NCI-H1930 (cell line): ENCODE measurements at regions not wholly inside any gene's neighbourhood (a gene's known extent, or its start where the extent isn't known, plus 50 kb on each side); places are given as distances from the start of the nearest gene placed in this dataset.
A peak's percentile ranks its signal among the peaks of the same experiment; 100 is the strongest.
"Not testable (repeated sequence)": the region's sequence is repeated elsewhere in the genome, so short reads cannot be mapped to it uniquely, and the experiment has no call there.

Experiments used
- DNase-seq, 2 experiments: peaks; one replicate each; lab custom pipeline; 2025; lab: John Stamatoyannopoulos, UW

DNA sequence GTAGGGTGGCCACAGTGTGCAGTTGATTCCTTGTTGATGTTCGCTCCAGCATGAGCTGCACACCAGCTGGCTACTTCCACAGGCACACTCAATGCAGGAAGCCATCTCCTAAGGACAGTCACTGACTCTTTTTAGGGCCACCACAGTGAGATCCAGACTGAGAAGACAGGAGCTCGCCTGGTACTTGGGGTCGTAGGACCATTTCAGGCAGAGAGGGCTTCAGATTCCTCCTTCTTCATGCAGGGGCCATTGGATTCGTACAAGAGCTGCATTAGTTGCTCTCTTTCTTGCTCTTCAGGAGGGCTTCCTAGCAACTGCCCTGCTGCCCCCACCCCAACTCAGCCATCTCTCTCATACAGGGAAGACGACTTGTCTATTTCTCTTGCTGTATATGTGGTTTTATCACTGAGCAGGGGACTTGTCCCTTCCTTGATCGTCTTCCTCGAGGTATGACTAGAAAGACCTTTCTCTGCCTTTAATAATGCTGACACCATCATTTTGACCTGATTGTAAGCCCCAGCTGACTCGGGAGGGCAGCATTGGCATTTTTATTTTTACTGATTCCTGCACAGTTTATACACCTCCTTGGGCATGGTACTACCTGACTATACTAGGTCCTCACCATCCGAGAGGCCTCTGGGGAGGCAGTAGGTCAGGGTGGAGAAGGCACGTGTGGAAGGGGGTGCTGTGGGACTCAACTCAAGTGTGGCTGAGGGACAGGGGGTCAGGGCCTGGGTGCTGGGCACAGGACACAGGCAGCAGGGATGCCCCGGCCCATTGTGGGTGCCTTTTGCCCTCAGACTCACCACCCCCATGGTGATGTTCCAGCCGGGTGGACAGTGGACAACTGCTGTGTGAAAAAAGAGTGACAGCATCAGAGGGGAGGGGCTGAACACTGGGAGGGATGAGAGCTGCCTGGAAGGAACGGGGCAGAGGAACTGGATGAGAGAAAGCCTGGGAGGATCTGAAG is 136.7 kb upstream of the ZNF746 start:
- DNase-seq = no peak

DNA sequence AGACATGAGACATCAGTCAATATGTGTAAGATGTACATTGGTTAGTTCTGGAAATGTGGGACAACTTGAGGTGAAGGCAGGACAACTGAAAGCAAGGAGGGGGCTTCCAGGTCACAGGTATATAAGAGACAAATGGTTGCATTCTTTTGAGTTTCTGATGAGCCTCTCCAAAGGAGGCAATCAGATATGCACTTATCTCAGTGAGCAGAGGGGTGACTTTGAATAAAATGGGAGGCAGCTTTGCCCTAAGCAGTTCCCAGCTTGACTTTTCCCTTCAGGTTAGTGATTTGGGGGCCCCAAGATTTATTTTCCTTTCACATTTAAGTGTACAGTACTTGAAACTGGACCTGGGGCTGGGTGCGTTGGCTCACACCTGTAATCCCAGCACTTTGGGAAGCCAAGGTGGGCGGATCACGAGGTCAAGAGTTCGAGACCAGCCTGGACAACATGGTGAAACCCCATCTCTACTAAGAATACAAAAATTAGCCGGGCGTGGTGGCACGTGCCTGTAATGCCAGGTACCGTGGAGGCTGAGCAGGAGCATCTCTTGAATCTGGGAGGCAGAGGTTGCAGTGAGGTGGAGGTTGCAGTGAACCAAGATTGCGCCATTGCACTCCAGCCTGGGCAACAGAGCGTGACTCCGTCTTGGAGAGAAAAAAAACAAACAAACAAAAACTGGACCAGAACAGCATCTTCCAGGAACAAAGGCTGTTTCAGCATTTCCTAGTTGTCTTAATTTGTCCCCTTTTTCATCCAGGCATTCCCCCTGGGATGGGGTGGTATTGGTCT is 130.9 kb upstream of the ZNF746 start:
- not testable (repeated sequence) for DNase-seq

DNA sequence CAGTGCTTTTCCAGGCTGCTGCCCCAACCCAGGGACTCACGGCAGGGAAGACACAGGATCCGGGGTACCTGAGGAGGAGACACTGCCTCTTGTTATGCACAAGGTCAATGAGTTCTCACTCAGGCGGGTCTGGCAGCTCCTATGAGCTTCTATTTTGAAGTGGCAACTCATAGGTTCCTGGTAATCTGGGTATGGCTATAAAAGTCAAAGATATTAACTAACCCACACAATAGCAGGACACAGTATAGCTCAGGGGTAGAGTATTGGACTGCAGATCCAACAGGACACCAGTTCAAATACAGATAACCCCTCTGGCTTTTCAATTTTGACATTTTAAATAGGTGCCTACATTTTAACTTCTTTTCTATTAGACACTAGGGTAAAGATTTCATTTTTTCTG is 130.3 kb upstream of the ZNF746 start:
- no peak for DNase-seq

DNA sequence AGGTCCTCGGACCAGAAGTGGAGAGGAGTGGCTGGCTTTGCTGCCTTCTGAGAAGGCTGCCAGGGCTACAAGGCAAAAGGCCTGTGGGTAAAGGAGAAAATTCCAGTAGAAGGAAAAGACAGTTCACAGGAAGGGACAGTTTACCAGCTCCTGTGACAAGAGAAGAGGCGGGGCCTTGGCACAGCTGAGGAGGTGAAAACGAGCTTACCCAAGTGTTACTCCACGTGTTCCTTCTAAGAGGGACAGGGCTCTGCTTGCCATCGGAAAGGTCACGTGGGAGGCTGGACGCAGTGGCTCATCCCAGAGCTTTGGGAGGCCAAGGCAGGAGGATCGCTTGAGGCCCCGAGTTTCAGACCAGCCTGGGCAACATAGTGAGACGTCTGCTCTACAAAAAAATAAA is 129.4 kb upstream of the ZNF746 start:
- no peak for DNase-seq

DNA sequence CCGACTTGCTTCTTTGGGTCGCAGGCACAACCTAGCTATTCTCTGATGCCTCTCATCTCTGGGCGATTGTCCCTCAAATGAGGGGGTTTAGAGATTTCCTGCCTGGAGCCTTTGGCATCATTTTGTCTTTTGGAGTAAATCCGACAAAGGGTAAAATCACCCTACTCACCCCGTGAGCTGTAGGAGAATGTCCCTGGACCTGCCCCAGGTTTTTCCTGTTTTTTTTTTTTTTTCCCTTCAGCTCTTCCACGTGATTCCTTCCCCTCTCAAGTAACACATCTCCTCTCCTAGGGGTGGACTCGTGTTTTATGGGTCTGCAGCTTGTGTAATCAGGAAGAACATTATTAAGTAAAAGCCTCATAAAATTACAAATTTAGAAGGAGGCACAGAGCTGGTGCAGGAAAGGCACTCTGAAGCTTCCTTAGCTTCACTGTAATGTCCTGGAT is 128.4 kb upstream of the ZNF746 start:
- no peak for DNase-seq

DNA sequence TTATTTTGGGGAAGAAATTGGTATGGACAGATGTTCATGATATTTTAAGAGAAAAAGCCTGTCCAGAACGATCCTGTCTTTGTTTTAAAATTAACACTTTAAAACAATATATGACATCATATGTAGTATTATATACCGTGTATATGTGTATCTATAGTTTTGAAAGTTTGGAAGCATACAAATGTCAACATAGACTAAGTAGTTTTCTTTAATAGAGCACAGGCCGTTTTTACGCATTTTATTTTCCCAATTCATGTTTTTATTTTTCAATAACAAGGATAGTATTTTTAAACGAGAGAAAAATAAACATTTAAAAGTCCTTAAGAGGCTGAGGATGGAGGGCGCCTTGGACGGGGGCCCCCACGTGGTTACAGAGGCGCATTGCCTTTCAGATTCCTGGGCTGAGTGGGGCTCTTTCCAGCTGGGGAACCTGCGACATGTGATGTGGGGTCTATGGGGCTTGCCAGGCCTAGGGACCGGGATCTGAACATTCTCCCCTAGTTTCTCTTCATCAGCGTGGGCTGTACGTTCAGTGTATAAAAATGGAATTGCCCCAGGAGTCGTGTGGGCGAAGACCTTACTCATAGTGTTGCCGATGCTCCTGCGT is 127.8 kb upstream of the ZNF746 start:
- DNase-seq = peak in 1 of 2 experiments; percentile 32

DNA sequence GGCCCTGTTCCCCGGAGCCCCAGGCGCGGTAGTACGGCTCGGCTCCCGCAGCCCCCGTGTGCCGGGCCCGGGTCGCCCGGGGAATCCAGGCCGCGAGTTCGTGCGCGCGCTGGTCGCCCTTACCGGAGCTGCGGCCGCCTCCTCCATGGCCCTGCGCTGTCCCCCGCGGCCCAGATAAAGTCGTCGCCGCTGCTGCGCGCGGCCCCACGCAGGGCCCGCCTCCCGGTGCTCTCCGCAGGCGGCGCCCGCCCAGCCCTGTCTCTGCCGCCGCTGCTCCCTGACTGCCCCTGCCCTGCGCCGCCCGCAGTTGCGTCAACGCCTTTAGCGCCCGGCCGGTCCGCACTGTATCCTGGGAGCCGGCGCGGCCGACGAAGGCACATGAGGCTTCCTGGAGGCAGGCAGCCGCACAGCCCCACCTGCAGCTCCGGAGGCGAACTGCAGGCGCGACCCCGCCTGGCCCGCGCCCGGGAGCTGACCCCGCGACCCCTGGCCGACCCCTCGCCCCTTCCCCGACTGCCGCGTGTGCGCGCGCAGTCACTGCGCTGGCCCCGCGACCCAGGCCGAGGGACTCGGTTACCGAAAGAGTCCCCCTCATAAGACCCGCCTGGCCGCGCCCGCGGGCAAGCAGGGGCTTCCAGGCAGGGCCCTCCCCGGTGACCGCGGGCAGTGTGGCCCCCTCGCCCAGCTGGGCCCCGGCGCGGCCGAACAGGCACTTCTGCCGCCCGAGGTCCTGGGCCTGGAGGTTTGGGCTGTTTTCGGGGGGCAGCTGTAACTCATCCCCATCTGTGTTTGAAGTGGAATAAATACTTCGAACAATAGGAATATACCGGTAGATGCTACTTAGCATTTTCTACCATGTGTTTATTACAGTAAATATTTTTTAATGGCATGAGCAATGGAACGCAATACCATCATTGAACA is 127.1 kb upstream of the ZNF746 start:
- peak; percentile 87 to 92 for DNase-seq

DNA sequence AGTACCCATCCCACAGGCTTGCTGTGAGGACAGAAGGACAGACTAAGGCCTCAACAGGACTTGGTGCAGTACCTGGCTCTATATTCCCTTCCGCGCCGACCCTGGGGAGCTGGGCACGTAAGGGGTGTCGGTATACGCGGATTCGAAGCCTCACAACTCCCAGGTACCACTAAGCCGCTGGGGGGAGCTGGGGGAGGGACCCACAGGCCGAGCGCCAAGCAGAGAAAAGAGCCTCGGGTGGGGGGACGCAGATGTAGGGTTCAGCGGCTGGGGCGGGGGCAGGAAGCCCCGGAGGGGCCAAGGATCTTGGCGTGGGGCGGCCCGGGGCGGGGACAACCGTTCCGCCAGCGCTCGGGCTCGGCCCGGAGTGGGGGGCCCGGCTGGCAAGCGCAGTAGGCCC is 126.4 kb upstream of the ZNF746 start:
- peak in 1 of 2 experiments; percentile 14 for DNase-seq

DNA sequence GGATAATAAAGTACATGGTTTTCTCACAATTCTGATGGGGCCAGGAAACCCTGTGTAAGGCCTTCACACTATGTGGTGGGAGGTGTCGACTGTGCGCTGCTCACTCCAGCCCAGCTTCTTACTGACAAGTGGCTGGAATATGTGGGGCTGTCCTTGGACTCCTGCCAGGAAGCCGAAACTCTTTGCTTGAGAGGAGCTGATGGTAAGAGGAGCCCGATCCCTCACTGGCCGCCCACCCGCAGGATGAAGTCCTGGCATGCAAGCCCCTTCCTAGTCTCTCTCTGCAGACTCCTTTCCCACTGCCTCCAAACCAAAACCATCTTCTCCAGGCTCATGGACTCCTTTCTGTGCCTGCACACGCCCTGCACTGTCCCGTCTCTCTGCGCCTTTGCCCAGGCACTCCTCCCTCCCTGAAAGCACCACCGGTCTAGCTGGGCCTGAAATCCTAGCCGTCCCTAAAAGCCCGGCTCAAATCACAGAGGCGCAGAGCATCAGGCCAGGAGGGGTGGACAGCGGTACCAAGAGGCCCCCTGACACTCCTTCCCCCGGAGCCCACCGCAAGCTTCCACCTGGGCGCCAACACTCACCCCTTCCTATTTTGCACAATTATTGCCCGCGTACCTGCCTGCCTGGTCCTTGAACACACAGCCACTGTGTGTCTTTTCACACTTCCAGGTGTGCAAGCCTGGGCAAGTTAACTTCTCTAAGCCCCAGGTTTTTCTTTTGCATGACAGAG is 125.8 kb upstream of the ZNF746 start:
- DNase-seq = not testable (repeated sequence)

DNA sequence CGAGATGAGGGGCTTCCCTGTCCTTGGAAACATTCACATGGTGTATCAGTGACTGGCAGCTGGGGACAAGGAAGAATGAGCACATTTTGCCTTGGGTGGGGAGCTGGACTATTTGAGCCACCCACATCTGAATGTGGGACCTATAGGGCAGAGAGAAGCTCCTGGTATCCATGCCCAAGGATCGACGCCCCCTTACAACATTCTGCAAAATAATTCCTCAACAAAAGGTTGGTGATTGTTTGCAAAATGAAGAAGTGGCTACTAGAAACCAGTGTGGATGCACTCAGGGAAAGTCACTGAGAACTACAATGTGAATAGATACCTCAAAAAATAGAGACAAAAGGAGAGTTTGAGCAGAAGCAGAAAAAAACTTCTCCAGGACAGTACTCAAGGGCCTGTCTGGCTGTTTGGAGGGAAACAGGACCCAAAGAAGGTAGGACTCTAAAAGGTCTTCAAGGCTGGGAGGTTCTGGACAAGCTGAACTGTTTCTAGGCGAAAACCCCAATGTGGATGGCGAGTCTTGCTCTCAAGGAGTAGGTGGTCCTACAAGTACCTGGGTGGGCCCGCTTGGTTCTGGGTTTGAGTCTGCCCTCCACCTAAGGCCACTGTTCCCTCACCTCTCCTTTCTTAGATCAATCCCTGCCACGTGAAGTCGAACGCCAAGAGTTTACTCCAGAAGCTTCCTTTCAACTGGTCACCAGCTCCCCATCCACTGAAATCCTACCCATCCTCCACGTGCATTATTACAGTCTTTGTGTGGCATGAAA is 125.0 kb upstream of the ZNF746 start:
- no peak for DNase-seq

DNA sequence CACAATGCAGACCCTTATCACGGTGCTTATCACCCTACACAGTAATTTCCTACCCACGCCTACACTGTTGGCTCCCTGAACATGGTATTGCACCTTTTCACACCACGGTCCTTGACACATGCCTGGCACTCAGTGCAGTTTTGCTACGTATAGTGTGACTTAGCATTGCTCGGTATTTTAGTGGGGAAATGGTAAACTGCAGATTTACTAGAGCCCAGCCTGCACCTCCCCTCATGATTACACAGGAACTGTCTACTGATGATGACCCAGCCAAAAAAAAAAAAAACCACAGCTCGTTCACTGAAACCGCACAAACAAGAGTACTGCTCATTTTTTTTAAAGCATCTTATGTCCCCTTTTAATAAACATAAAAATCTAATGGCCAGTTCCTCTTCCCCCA is 124.2 kb upstream of the ZNF746 start:
- DNase-seq = no peak

DNA sequence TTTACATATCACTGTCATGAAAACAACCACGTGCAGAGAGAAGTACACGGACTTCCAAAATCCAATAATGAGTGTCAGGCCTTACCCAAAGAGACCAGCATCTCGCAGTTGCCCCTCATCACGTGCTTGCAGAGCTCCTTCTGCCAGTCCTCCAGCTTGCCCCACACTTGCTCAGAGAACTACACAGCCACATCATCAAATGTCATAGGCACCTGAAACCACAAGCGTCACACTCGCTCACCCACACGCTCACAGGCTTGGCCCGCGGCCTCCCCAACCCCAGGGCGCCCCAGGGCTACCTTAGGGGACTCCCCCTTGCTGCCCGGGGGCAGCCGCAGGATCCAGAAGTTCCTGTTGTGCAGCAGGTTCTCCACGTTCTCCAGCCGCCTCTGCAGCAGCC is 123.4 kb upstream of the ZNF746 start:
- DNase-seq = no peak

DNA sequence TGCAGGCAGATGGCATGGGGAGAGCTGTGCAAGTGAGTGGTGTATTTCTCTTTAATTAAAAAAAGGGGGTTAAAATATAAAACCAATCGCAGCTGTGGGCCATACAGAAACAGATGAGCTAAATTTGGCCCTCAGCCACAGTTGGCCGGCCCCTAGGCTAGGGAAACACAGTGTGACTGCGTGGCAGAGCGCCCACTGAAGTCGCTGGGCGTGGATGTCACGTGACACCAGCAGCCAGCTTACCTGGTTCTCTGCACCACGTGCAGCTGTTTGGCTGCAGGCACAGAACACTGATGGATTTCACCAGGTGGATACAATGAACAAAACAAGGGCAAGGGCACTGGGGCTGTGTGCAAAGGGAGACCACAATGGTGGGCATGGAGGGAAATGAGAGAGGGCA is 119.3 kb upstream of the ZNF746 start:
- no peak for DNase-seq

DNA sequence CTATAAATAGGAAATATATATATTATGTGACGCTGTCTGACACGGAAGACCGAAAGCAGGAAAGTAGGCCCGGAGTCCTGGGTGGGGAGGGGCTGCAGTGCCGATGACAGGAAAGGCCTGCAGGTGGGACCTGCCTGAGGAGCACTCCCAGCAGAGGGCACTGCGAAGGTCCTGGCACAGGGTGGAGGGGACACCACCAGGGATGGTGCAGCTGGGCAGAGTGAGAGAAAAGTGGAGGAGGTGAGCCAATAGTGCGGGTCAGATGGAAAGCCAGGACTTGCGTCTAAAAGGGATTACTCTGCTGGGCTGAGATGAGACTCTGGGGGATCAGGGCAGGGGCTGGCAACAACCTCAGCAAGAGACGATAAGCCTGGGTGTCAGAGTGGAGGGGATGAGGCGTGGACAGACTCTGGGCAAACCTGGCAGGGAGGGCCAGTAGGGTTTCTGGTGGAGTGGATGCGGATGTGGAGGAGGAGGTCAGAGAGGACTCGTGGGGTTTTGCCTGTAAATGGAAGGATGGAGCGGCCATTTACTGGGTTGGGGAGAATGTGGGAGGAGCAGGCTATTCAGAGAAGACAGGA is 118.2 kb upstream of the ZNF746 start:
- DNase-seq = no peak

DNA sequence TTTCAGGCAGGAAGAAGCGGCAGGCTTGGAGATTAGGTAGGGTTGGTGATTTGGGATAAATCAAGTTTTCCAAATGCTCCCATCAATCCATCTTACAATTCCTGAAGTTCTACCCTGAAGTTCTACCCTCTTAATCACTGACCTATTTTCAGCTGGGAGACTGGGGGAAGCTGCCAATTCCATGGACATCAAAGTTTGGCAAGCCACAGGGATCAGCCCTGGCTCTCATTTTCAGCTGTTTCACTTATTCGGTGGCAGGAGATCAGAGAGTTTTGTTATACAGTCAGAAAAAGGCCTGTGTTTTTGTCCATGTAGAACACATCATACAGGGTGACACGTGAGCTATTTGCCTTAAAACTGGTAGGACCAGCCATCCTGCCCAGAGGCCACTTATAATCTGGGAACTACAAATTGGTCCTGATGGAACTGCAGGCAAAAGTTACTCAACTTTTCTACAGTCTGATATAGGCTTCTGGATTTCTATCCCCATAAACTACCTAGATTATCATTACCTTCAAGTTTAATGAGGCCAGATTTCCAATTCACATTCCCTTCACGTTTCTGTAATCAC is 112.9 kb upstream of the ZNF746 start:
- no peak for DNase-seq

DNA sequence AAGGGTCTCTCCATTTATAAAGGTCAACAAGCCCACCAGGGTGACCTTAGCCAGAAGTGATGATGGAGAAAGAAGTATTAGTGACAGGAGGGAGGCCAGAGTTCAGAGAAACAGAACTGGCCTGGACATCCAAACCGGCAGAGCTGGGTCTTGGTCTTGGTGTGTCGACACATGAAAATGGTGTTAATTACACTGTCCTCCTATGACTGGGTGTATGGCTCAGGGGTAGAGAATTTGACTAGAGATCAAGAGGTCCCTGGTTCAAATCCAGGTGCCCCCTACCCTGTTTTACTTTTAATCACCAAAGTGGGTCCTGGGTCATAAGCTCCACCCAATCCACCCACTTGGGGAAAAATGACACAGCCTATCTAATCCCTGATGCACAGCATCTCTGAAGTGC is 110.6 kb upstream of the ZNF746 start:
- DNase-seq = no peak

DNA sequence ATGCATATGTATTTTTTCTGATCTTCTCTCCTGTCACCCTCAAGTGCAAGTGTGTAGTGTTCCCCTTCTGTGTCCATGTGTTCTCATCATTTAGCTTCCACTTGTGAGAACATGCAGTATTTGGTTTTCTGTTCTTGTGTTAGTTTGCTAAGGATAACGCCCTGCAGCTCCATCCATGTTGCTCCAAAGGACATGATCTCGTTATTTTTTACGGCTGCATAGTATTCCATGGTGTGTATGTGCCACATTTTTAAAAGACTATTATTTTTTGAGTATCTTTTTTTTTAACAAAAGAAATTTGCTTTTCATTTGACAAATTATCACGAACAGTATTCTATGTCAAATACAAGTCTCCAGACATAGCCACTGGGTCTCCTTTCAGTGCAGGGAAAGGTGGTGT is 110.1 kb upstream of the ZNF746 start:
- DNase-seq = no peak

DNA sequence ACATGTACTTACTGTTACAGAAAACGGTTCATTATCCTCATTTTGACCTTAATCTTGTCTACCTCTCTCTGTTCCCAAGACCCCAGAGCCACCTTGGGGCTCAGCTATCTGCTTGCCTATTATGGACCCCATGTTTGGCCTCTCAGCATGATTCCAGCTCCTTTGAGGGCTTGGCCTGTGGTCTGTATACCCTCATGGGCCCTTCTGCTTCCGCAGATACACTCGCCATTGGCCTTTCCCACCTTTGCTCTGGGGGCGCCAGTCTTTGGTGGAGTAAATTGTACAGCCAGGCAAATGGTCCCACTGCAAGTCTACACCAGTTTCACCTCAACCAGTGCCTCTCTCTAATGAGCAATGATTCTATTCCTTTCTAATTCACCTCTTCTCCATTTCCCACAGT is 109.2 kb upstream of the ZNF746 start:
- no peak for DNase-seq

DNA sequence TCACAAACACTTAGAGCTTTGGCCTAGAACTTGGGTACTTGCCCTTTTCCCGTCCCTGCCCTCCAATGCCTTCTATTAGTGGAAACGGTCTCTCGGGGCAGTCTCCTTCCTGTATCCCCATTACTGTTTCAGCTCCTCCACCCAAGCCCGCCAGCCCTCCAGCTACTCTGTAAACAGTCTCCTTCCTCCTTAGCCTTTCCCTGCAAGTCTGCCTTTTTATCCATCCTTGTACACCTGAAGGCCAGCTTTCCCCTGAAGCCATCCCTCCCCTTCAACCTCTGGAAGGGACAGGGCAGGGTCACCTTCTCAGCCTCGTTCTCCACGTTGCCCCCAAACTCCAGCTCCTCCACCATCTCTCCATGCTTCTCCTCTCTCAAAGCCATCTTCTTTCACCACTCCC is 108.1 kb upstream of the ZNF746 start:
- no peak for DNase-seq
